ENCODE measurements at regions not wholly inside any gene's neighbourhood (a gene's known extent, or its start where the extent isn't known, plus 50 kb on each side); places are given as distances from the start of the nearest gene placed in this dataset.

GRCh38 chr13:50586414-50587083, 256.9 kb downstream of the DLEU7 start:
- TF ChIP-seq CTCF (IDR thresholded peaks at IDR 0.05), result no peak
- TF ChIP-seq POLR2AphosphoS5 (IDR thresholded peaks at IDR 0.05), result no peak
- TF ChIP-seq POLR2A (IDR thresholded peaks at IDR 0.05), result no peak
- TF ChIP-seq EP300 (IDR thresholded peaks at IDR 0.05; ENCODE audit: low read depth), result no peak

Data from transverse colon (tissue), 4 donors.